Parathyroid adenoma (tissue), 2 donors: ENCODE measurements at regions not wholly inside any gene's neighbourhood (a gene's known extent, or its start where the extent isn't known, plus 50 kb on each side); places are given as distances from the start of the nearest gene placed in this dataset.

Experiments
- H2AFZ ChIP-seq: fragments of 300-600 bp; sonication (generic); one replicate; pipeline ENCODE4 v1.7.0; 2017; ENCODE audit warnings: antibody characterized with exemption, mild to moderate bottlenecking
- H3K27ac ChIP-seq: fragments of 300-600 bp; sonication (generic); one replicate; pipeline ENCODE4 v1.7.0; 2017
- H3K27me3 ChIP-seq: fragments of 300-600 bp; sonication (generic); one replicate; pipeline ENCODE4 v1.7.0; 2017; ENCODE audit warnings: low read length; ENCODE audit not compliant: control insufficient read depth, insufficient read depth
- H3K36me3 ChIP-seq: fragments of 300-600 bp; sonication (generic); one replicate; pipeline ENCODE4 v1.7.0; 2017; ENCODE audit warnings: low read length; ENCODE audit not compliant: control insufficient read depth, insufficient read depth
- H3K4me1 ChIP-seq: fragments of 300-600 bp; sonication (generic); one replicate; pipeline ENCODE4 v1.7.0; 2017; ENCODE audit warnings: control low read depth
- H3K4me2 ChIP-seq: fragments of 300-600 bp; sonication (generic); one replicate; pipeline ENCODE4 v1.7.0; 2017; ENCODE audit warnings: low read length
- H3K4me3 ChIP-seq: fragments of 300-600 bp; sonication (generic); one replicate; pipeline ENCODE4 v1.7.0; 2017; ENCODE audit warnings: low read depth, low read length
- H3K79me2 ChIP-seq: fragments of 300-600 bp; sonication (generic); one replicate; pipeline ENCODE4 v1.7.0; 2017; ENCODE audit warnings: control low read depth
- H3K9ac ChIP-seq: fragments of 300-600 bp; sonication (generic); one replicate; pipeline ENCODE4 v1.7.0; 2017; ENCODE audit warnings: mild to moderate bottlenecking
- H3K9me3 ChIP-seq: fragments of 300-600 bp; sonication (generic); one replicate; pipeline ENCODE4 v1.7.0; 2017; ENCODE audit warnings: low read length; ENCODE audit not compliant: control insufficient read depth
- CTCF ChIP-seq: fragments of 300-600 bp; sonication (generic); IDR thresholded peaks from one replicate; pipeline ENCODE4 v1.7.0; 2017; ENCODE audit warnings: antibody characterized with exemption, mild to moderate bottlenecking
- donor health status: primary hyperparathyroidism.

GRCh38 chrX:45689971-45690370 lies 489.3 kb upstream of the DIPK2B start:
- Histone ChIP-seq H3K27ac (no peak overlapping the region), H3K4me3 (no peak overlapping the region), H3K4me1 (no peaks in the 10 kb centered on the region), H3K79me2 (no peaks in the 10 kb centered on the region), H3K9me3 (no peaks in the 10 kb centered on the region), H3K4me2 (no peak overlapping the region), H3K27me3 (no peaks in the 10 kb centered on the region), H3K9ac (no peak overlapping the region), H3K36me3 (no peaks in the 10 kb centered on the region), H2AFZ (no peak overlapping the region)
- TF ChIP-seq CTCF, result no peak

- Histone ChIP-seq H3K4me2 (no peak overlapping the region), H3K79me2 (no peaks in the 10 kb centered on the region), H3K4me3 (no peak overlapping the region), H3K27ac (no peak overlapping the region), H3K9ac (no peak overlapping the region), H3K4me1 (no peaks in the 10 kb centered on the region), H3K9me3 (no peaks in the 10 kb centered on the region), H3K36me3 (no peaks in the 10 kb centered on the region), H3K27me3 (no peaks in the 10 kb centered on the region), H2AFZ (no peak overlapping the region)
- TF ChIP-seq CTCF, result no peak
Observed at GRCh38 chrX:45683914-45684313, 483.2 kb upstream of the DIPK2B start.

- H3K79me2 ChIP-seq, result no peaks in the 10 kb centered on the region
- H3K27ac ChIP-seq, result no peak overlapping the region
- H3K27me3 ChIP-seq, result no peaks in the 10 kb centered on the region
- no peaks in the 10 kb centered on the region for H3K9me3 ChIP-seq
- no peak overlapping the region for H2AFZ ChIP-seq
- H3K4me1 ChIP-seq, result no peaks in the 10 kb centered on the region
- TF ChIP-seq CTCF, result no peak
- H3K36me3 ChIP-seq, result no peaks in the 10 kb centered on the region
- no peak overlapping the region for H3K9ac ChIP-seq
- H3K4me3 ChIP-seq, result no peak overlapping the region
- no peak overlapping the region for H3K4me2 ChIP-seq
Observed at GRCh38 chrX:45681891-45682290, 481.2 kb upstream of the DIPK2B start.

- no peaks in the 10 kb centered on the region for H3K4me1 ChIP-seq
- H3K9me3 ChIP-seq, result no peaks in the 10 kb centered on the region
- no peaks in the 10 kb centered on the region for H3K27me3 ChIP-seq
- no peaks in the 10 kb centered on the region for H3K79me2 ChIP-seq
- no peak overlapping the region for H3K27ac ChIP-seq
- no peak overlapping the region for H3K4me2 ChIP-seq
- H3K4me3 ChIP-seq, result no peak overlapping the region
- H3K36me3 ChIP-seq, result no peaks in the 10 kb centered on the region
- no peak overlapping the region for H3K9ac ChIP-seq
- TF ChIP-seq CTCF, result no peak
- no peak overlapping the region for H2AFZ ChIP-seq
Observed at GRCh38 chrX:45669715-45670340, 469.2 kb upstream of the DIPK2B start.

- H3K4me2 ChIP-seq, result no peak overlapping the region
- no peak overlapping the region for H3K4me3 ChIP-seq
- no peaks in the 10 kb centered on the region for H3K36me3 ChIP-seq
- no peak overlapping the region for H3K27ac ChIP-seq
- no peaks in the 10 kb centered on the region for H3K79me2 ChIP-seq
- TF ChIP-seq CTCF, result no peak
- H2AFZ ChIP-seq, result no peak overlapping the region
- H3K9ac ChIP-seq, result no peak overlapping the region
- H3K4me1 ChIP-seq, result no peaks in the 10 kb centered on the region
- no peaks in the 10 kb centered on the region for H3K9me3 ChIP-seq
- H3K27me3 ChIP-seq, result no peaks in the 10 kb centered on the region
Observed at GRCh38 chrX:45668686-45669443, 468.2 kb upstream of the DIPK2B start.
